ENCODE measurements at regions not wholly inside any gene's neighbourhood (a gene's known extent, or its start where the extent isn't known, plus 50 kb on each side); places are given as distances from the start of the nearest gene placed in this dataset.

GRCh38 chr5:120367896-120368634 is 96.0 kb upstream of the PRR16 start:
- TF ChIP-seq CTCF (IDR thresholded peaks at IDR 0.05) = no peak
- TF ChIP-seq POLR2A (IDR thresholded peaks at IDR 0.05) = no peak
